NCI-H345 treated with DMSO at 0.1 percent for 48 hours (cell line): ENCODE measurements at regions not wholly inside any gene's neighbourhood (a gene's known extent, or its start where the extent isn't known, plus 50 kb on each side); places are given as distances from the start of the nearest gene placed in this dataset.

Experiments
- DNase-seq: peaks from one replicate; lab custom pipeline; 2025; ENCODE audit not compliant: unreplicated experiment; lab: John Stamatoyannopoulos, UW

GRCh38 chr10:57884965-57885617, 382.6 kb downstream of the IPMK start:
- no peak for DNase-seq

- no peak for DNase-seq
Observed at GRCh38 chr10:57884407-57884806, 383.3 kb downstream of the IPMK start.

- no peak for DNase-seq
Observed at GRCh38 chr10:57880446-57881227, 387.1 kb downstream of the IPMK start.

GRCh38 chr10:57874810-57875209, 392.9 kb downstream of the IPMK start:
- DNase-seq: no peak

- no peak for DNase-seq
Observed at GRCh38 chr10:57867241-57867640, 400.5 kb downstream of the IPMK start.

GRCh38 chr10:57864765-57865680, 402.7 kb downstream of the IPMK start:
- DNase-seq: no peak

- DNase-seq: no peak
Observed at GRCh38 chr10:57849691-57850357, 417.9 kb downstream of the IPMK start.

GRCh38 chr10:57846307-57847065, 421.2 kb downstream of the IPMK start:
- no peak for DNase-seq

GRCh38 chr10:57844387-57844998, 423.2 kb downstream of the IPMK start:
- DNase-seq: no peak

GRCh38 chr10:57830877-57831560, 436.7 kb downstream of the IPMK start:
- peak; percentile 56 for DNase-seq

GRCh38 chr10:57825015-57825414, 442.7 kb downstream of the IPMK start:
- DNase-seq: no peak

- no peak for DNase-seq
Observed at GRCh38 chr10:57823398-57823797, 444.3 kb downstream of the IPMK start.

GRCh38 chr10:57822965-57823364, 444.7 kb downstream of the IPMK start:
- DNase-seq: no peak

- DNase-seq: peak; percentile 41
Observed at GRCh38 chr10:57818522-57818921, 449.2 kb downstream of the IPMK start.

GRCh38 chr10:57817741-57818140, 450.0 kb downstream of the IPMK start:
- DNase-seq: no peak

GRCh38 chr10:57815949-57816348, 451.7 kb downstream of the IPMK start:
- no peak for DNase-seq

GRCh38 chr10:57809961-57810360, 457.7 kb downstream of the IPMK start:
- DNase-seq: no peak

GRCh38 chr10:57807906-57808305, 459.8 kb downstream of the IPMK start:
- DNase-seq: no peak

- no peak for DNase-seq
Observed at GRCh38 chr10:57806675-57807074, 461.0 kb downstream of the IPMK start.
